Adrenal gland (tissue), 5 donors: ENCODE measurements at regions not wholly inside any gene's neighbourhood (a gene's known extent, or its start where the extent isn't known, plus 50 kb on each side); places are given as distances from the start of the nearest gene placed in this dataset.

ENCODE experiments used
- CTCF ChIP-seq, 6 experiments: fragments of 450-650 bp in 4 of 6; fragments of 200-600 bp in 2 of 6; sonication (generic) in 1 of 6; IDR thresholded peaks; 1 replicate in 5 of 6; 2 replicates in 1 of 6; pipeline versions ENCODE4 v1.5.1 to v1.8.0; 2016 to 2021; ENCODE audit warnings: antibody characterized with exemption in 6 of 6, mild to moderate bottlenecking in 2 of 6, moderate library complexity in 1 of 6
- POLR2A ChIP-seq, 2 donors: fragments of 450-650 bp; IDR thresholded peaks; one replicate each; pipeline ENCODE4 v1.6.1; 2017; ENCODE audit warnings: antibody characterized with exemption in 2 of 2, mild to moderate bottlenecking in 2 of 2, moderate library complexity in 1 of 2
- donor health status: DM: no; HTN: no; CAD: no.

- TF ChIP-seq CTCF (IDR thresholded peaks at IDR 0.05), result no peak
- no peak for TF ChIP-seq POLR2A (IDR thresholded peaks at IDR 0.05)
Observed at GRCh38 chr2:122238006-122238559, 482.6 kb downstream of the TSN start.
